Panc1 (cell line): ENCODE measurements at regions not wholly inside any gene's neighbourhood (a gene's known extent, or its start where the extent isn't known, plus 50 kb on each side); places are given as distances from the start of the nearest gene placed in this dataset.

Source experiments
- ATAC-seq: fragments of 200-7000 bp; cut with Tn5 transposase; 2 replicates; pipeline ENCODE4 v1.9.1; 2020; ENCODE audit warnings: mild to moderate bottlenecking, moderate library complexity
- BruUV-seq: library from RNA; stranded (reverse); fragments of 400-500 nt; replicated peaks from 2 replicates; lab custom pipeline; 2021; lab: Mats Ljungman, UMichigan
- CTCF ChIA-PET: fragments of 300-600 bp; sonication (Branson Sonifier 250); formaldehyde crosslinking; loops from one replicate; lab custom pipeline; 2022; ENCODE audit warnings: antibody characterized with exemption; lab: Charles Lee
- POLR2A ChIA-PET: fragments of 300-600 bp; sonication (Branson Sonifier 250); formaldehyde crosslinking; loops from one replicate; lab custom pipeline; 2022; ENCODE audit warnings: antibody characterized with exemption; lab: Charles Lee
- DNase-seq: peaks from one replicate; pipeline ENCODE4 v3.0.0-alpha.2; 2010; ENCODE audit warnings: low read depth, low spot score
- H3K27ac ChIP-seq: 2 replicates; pipeline ENCODE4 v1.5.1; 2011; ENCODE audit warnings: mild to moderate bottlenecking, low read length, inconsistent platforms
- H3K27me3 ChIP-seq: fragments of 200-500 bp; sonication (Bioruptor generic); 2 replicates; pipeline ENCODE4 v1.6.0; 2014; ENCODE audit warnings: low read length, inconsistent platforms; ENCODE audit not compliant: control insufficient read depth, insufficient read depth
- H3K36me3 ChIP-seq: fragments of 200-500 bp; sonication (Bioruptor generic); 2 replicates; pipeline ENCODE4 v1.5.1; 2014; ENCODE audit warnings: inconsistent platforms, mild to moderate bottlenecking, low read length, moderate library complexity; ENCODE audit not compliant: control insufficient read depth, insufficient read depth
- H3K4me1 ChIP-seq: 2 replicates; pipeline ENCODE4 v1.5.1; 2011; ENCODE audit warnings: inconsistent platforms, mild to moderate bottlenecking, low read length, moderate library complexity; ENCODE audit not compliant: control insufficient read depth, insufficient read depth
- H3K4me3 ChIP-seq, 2 experiments: 2 replicates each; pipeline ENCODE4 v1.5.1; 2011 to 2012; ENCODE audit warnings: low read depth in 2 of 2, low read length in 2 of 2, mild to moderate bottlenecking in 2 of 2, inconsistent platforms in 1 of 2, moderate library complexity in 1 of 2
- H3K9me3 ChIP-seq: fragments of 200-500 bp; sonication (Bioruptor generic); 2 replicates; pipeline ENCODE4 v1.5.1; 2014; ENCODE audit warnings: low read depth, mild to moderate bottlenecking, inconsistent platforms, low read length, moderate library complexity; ENCODE audit not compliant: control insufficient read depth, insufficient read depth
- POLR2AphosphoS5 ChIP-seq: IDR thresholded peaks from 2 replicates; pipeline ENCODE4 v1.6.1; 2012; ENCODE audit warnings: mild to moderate bottlenecking, low read depth, low read length, moderate library complexity
- SIN3A ChIP-seq: IDR thresholded peaks from 2 replicates; pipeline ENCODE4 v1.6.1; 2012; ENCODE audit warnings: low read depth, mild to moderate bottlenecking, low read length, moderate library complexity, borderline replicate concordance; ENCODE audit not compliant: insufficient read depth
- TCF7L2 ChIP-seq: IDR thresholded peaks from 2 replicates; pipeline ENCODE4 v1.6.1; 2011; ENCODE audit warnings: mild to moderate bottlenecking, low read depth, low read length, inconsistent platforms
- in situ Hi-C: cut with HindIII; loops from 2 replicates; pipeline ENCODE4 v1.10.0; 2016; ENCODE audit warnings: low sequenced_read_pairs, low pct_unique_long_range_greater_than_20kb
- intact Hi-C: fragments of 100-400 bp; cut with micrococcal nuclease; formaldehyde crosslinking; loops from one replicate; pipeline ENCODE4 v1.10.0; 2022; ENCODE audit not compliant: unreplicated experiment
- TF ChIP-seq, protein P1 (sequence below): fragments of 450-650 bp; IDR thresholded peaks from 2 replicates; pipeline ENCODE4 v1.5.1; 2017; ENCODE audit warnings: mild to moderate bottlenecking
- TF ChIP-seq, protein P2 (sequence below), 2 experiments: IDR thresholded peaks; 2 replicates each; pipeline ENCODE4 v1.6.1; 2011 to 2012; ENCODE audit warnings: low read depth in 2 of 2, control low read depth in 1 of 2, low read length in 1 of 2, mild to moderate bottlenecking in 1 of 2, moderate library complexity in 1 of 2; ENCODE audit not compliant: insufficient read depth in 1 of 2

DNA sequence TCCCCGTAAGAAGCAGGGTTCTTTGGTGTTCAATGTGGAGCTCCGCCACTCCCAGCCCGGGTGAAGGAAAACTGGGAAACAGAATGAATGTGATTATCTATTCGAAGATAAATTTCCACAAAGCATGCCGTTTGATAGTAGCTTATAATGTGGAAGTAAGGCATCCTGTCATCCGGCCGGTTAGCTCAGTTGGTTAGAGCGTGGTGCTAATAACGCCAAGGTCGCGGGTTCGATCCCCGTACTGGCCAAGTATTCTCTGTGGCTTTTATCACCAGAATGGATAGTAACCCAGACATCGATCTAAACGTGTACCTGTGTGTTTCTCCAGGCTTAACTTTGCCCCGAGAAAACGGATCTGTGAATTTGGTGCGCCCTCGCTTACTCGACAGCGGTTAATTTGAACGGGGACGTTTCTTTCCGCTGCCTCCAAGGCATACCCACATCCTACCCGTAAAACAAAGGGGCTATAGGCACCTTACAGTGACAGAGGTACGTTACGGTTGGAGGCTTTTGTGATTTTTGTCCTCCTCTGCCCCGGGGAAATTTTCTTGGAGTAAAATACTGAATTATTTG lies 215.2 kb upstream of the ZNF184 start:
- Histone ChIP-seq H3K9me3 (no peaks in the 10 kb centered on the region), H3K4me3 (peak overlapping the region; percentile 66 to 76), H3K27ac (peak overlapping the region; percentile 82), H3K27me3 (no peaks in the 10 kb centered on the region), H3K4me1 (no peaks in the 10 kb centered on the region), H3K36me3 (no peaks in the 10 kb centered on the region)
- peak; percentile 97 for DNase-seq
- TF ChIP-seq, protein P1, sequence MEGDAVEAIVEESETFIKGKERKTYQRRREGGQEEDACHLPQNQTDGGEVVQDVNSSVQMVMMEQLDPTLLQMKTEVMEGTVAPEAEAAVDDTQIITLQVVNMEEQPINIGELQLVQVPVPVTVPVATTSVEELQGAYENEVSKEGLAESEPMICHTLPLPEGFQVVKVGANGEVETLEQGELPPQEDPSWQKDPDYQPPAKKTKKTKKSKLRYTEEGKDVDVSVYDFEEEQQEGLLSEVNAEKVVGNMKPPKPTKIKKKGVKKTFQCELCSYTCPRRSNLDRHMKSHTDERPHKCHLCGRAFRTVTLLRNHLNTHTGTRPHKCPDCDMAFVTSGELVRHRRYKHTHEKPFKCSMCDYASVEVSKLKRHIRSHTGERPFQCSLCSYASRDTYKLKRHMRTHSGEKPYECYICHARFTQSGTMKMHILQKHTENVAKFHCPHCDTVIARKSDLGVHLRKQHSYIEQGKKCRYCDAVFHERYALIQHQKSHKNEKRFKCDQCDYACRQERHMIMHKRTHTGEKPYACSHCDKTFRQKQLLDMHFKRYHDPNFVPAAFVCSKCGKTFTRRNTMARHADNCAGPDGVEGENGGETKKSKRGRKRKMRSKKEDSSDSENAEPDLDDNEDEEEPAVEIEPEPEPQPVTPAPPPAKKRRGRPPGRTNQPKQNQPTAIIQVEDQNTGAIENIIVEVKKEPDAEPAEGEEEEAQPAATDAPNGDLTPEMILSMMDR: no peak
- TF ChIP-seq, protein P2, sequence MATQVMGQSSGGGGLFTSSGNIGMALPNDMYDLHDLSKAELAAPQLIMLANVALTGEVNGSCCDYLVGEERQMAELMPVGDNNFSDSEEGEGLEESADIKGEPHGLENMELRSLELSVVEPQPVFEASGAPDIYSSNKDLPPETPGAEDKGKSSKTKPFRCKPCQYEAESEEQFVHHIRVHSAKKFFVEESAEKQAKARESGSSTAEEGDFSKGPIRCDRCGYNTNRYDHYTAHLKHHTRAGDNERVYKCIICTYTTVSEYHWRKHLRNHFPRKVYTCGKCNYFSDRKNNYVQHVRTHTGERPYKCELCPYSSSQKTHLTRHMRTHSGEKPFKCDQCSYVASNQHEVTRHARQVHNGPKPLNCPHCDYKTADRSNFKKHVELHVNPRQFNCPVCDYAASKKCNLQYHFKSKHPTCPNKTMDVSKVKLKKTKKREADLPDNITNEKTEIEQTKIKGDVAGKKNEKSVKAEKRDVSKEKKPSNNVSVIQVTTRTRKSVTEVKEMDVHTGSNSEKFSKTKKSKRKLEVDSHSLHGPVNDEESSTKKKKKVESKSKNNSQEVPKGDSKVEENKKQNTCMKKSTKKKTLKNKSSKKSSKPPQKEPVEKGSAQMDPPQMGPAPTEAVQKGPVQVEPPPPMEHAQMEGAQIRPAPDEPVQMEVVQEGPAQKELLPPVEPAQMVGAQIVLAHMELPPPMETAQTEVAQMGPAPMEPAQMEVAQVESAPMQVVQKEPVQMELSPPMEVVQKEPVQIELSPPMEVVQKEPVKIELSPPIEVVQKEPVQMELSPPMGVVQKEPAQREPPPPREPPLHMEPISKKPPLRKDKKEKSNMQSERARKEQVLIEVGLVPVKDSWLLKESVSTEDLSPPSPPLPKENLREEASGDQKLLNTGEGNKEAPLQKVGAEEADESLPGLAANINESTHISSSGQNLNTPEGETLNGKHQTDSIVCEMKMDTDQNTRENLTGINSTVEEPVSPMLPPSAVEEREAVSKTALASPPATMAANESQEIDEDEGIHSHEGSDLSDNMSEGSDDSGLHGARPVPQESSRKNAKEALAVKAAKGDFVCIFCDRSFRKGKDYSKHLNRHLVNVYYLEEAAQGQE (IDR thresholded peaks at IDR 0.05; ENCODE audit: insufficient read depth in 1 of 2, low read depth in 2 of 2, low read length in 1 of 2): no peak
- TF ChIP-seq POLR2AphosphoS5: peak; percentile 64; the same call in 1 of the 2 replicates
- TF ChIP-seq TCF7L2: peak; percentile 36; the same call in 1 of the 2 replicates
- TF ChIP-seq SIN3A: peak; percentile 55; the same call in 1 of the 2 replicates
- BruUV-seq: no TSS peak
- POLR2A ChIA-PET: interaction anchor here (0.6 kb wide), 1 partner anchor 311 kb away, joined by 4 read pairs; no protein-coding TSS in a partner anchor
- ATAC-seq: peak; percentile 88
- in situ Hi-C loops: no loop called here
- intact Hi-C loops: loop anchor here (5.0 to 10.0 kb wide), 2 partner anchors 96 to 183 kb away; no protein-coding TSS in a partner anchor
- CTCF ChIA-PET: interaction anchor here (1.0 to 1.2 kb wide), 2 partner anchors 64 to 79 kb away, joined by 3 to 5 read pairs; no protein-coding TSS in a partner anchor

- DNase-seq (peak; percentile 85), ATAC-seq (peak; percentile 81)
- H3K4me3 ChIP-seq: peak overlapping the region; percentile 66 to 76
- no peaks in the 10 kb centered on the region for H3K9me3 ChIP-seq
- TF ChIP-seq, protein P1: peak; percentile 93
- TF ChIP-seq POLR2AphosphoS5 (no peak), TCF7L2 (peak; percentile 72)
- H3K27me3 ChIP-seq: no peaks in the 10 kb centered on the region
- intact Hi-C loops: loop anchor here (5.0 to 10.0 kb wide), 2 partner anchors 95 to 183 kb away; no protein-coding TSS in a partner anchor
- ChIA-PET CTCF (interaction anchor here (1.0 to 1.2 kb wide), 2 partner anchors 65 to 78 kb away, joined by 3 to 5 read pairs; no protein-coding TSS in a partner anchor), POLR2A (interaction anchor here (0.6 kb wide), 2 partner anchors 310 to 435 kb away, joined by 4 to 7 read pairs; no protein-coding TSS in a partner anchor)
- H3K4me1 ChIP-seq: no peaks in the 10 kb centered on the region
- BruUV-seq: no TSS peak
- no peaks in the 10 kb centered on the region for H3K36me3 ChIP-seq
- in situ Hi-C loops: no loop called here
- H3K27ac ChIP-seq: peak overlapping the region; percentile 82
Measured at GRCh38 chr6:27687154-27688013, 214.5 kb upstream of the ZNF184 start.
